Parathyroid adenoma (tissue), 2 donors: ENCODE measurements at regions not wholly inside any gene's neighbourhood (a gene's known extent, or its start where the extent isn't known, plus 50 kb on each side); places are given as distances from the start of the nearest gene placed in this dataset.

Experiments used
- H2AFZ ChIP-seq: fragments of 300-600 bp; sonication (generic); one replicate; pipeline ENCODE4 v1.7.0; 2017; ENCODE audit warnings: antibody characterized with exemption, mild to moderate bottlenecking
- H3K27ac ChIP-seq: fragments of 300-600 bp; sonication (generic); one replicate; pipeline ENCODE4 v1.7.0; 2017
- H3K27me3 ChIP-seq: fragments of 300-600 bp; sonication (generic); one replicate; pipeline ENCODE4 v1.7.0; 2017; ENCODE audit warnings: low read length; ENCODE audit not compliant: control insufficient read depth, insufficient read depth
- H3K36me3 ChIP-seq: fragments of 300-600 bp; sonication (generic); one replicate; pipeline ENCODE4 v1.7.0; 2017; ENCODE audit warnings: low read length; ENCODE audit not compliant: control insufficient read depth, insufficient read depth
- H3K4me1 ChIP-seq: fragments of 300-600 bp; sonication (generic); one replicate; pipeline ENCODE4 v1.7.0; 2017; ENCODE audit warnings: control low read depth
- H3K4me2 ChIP-seq: fragments of 300-600 bp; sonication (generic); one replicate; pipeline ENCODE4 v1.7.0; 2017; ENCODE audit warnings: low read length
- H3K4me3 ChIP-seq: fragments of 300-600 bp; sonication (generic); one replicate; pipeline ENCODE4 v1.7.0; 2017; ENCODE audit warnings: low read depth, low read length
- H3K79me2 ChIP-seq: fragments of 300-600 bp; sonication (generic); one replicate; pipeline ENCODE4 v1.7.0; 2017; ENCODE audit warnings: control low read depth
- H3K9ac ChIP-seq: fragments of 300-600 bp; sonication (generic); one replicate; pipeline ENCODE4 v1.7.0; 2017; ENCODE audit warnings: mild to moderate bottlenecking
- H3K9me3 ChIP-seq: fragments of 300-600 bp; sonication (generic); one replicate; pipeline ENCODE4 v1.7.0; 2017; ENCODE audit warnings: low read length; ENCODE audit not compliant: control insufficient read depth
- TF ChIP-seq, protein P1 (sequence below): fragments of 300-600 bp; sonication (generic); IDR thresholded peaks from one replicate; pipeline ENCODE4 v1.7.0; 2017; ENCODE audit warnings: antibody characterized with exemption, mild to moderate bottlenecking
- donor health status: primary hyperparathyroidism.

DNA sequence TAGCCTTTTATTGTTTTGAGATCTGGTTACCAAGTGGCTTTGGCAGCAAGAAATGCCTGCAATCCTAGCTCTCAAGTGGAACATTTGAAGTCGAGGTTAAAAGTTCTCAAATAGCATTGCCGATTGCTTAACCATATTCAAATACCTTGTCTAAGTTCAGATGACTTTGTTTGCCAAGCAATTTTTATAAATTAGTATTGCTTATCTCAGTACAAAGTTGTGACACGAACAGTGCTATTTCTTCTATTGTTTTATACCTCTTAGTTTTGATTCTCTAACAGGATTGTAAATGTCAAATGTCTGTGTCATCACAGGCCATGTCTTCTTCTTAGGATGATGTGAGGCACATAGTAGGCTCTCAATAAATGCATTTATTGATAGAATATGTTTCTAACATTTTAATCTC lies 633.3 kb downstream of the PTPRC start:
- Histone ChIP-seq H3K27ac (no peak overlapping the region), H3K79me2 (no peaks in the 10 kb centered on the region), H3K4me2 (no peak overlapping the region), H3K9me3 (no peaks in the 10 kb centered on the region), H2AFZ (no peak overlapping the region), H3K36me3 (no peaks in the 10 kb centered on the region), H3K4me1 (no peaks in the 10 kb centered on the region), H3K9ac (no peak overlapping the region), H3K4me3 (no peak overlapping the region), H3K27me3 (no peaks in the 10 kb centered on the region)
- TF ChIP-seq, protein P1, sequence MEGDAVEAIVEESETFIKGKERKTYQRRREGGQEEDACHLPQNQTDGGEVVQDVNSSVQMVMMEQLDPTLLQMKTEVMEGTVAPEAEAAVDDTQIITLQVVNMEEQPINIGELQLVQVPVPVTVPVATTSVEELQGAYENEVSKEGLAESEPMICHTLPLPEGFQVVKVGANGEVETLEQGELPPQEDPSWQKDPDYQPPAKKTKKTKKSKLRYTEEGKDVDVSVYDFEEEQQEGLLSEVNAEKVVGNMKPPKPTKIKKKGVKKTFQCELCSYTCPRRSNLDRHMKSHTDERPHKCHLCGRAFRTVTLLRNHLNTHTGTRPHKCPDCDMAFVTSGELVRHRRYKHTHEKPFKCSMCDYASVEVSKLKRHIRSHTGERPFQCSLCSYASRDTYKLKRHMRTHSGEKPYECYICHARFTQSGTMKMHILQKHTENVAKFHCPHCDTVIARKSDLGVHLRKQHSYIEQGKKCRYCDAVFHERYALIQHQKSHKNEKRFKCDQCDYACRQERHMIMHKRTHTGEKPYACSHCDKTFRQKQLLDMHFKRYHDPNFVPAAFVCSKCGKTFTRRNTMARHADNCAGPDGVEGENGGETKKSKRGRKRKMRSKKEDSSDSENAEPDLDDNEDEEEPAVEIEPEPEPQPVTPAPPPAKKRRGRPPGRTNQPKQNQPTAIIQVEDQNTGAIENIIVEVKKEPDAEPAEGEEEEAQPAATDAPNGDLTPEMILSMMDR, result no peak

DNA sequence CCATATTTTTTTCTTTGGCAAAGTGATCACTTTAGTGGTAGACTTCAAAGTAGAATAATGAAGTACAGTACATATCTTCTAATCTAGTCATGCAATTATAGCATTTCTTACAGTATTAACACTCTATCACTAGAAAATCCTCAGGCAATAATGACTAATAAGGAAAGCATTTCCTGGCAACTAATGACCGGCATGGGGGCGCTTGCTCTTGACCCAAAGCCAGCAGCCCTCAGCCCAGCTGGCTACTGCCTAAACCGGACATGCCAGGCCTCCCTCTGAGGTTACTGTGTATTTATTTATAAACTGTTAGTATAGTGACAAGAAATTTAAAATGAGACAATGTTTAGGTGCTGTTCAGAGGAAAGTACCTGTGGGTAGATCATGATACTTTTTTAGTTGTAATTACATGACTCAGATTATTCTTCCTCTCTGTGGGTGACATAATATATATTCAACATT lies 633.8 kb downstream of the PTPRC start:
- Histone ChIP-seq H3K4me1 (no peaks in the 10 kb centered on the region), H3K79me2 (no peaks in the 10 kb centered on the region), H3K9ac (no peak overlapping the region), H3K36me3 (no peaks in the 10 kb centered on the region), H3K27ac (no peak overlapping the region), H3K9me3 (no peaks in the 10 kb centered on the region), H2AFZ (no peak overlapping the region), H3K4me3 (no peak overlapping the region), H3K27me3 (no peaks in the 10 kb centered on the region), H3K4me2 (no peak overlapping the region)
- TF ChIP-seq, protein P1, result no peak

DNA sequence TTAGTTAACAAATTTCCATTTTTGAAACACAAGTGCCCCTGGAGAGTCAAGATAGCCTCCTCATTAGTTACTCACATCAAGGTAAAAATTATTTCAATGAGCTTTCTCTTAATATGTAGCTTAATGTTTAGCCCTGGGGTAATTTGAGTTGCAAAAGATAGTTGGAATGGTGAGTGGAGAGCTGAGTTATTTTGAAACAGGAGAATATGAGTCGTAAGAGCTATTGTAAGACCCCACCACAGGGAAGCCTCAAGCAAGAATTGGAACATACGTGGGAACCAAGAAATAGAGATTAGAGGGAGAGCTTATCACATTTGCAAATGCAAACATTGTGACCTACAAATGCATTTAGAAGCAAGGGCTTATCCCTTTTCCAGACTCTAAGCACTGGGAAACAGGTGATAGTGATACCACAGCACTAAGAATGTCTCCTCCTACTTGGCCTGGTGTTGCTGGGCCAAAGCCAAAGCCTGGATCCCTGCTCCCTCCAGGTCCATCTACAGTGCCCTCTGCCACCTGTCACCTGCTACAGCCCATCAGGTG lies 635.1 kb downstream of the PTPRC start:
- Histone ChIP-seq H3K9me3 (no peaks in the 10 kb centered on the region), H3K36me3 (no peaks in the 10 kb centered on the region), H3K27me3 (no peaks in the 10 kb centered on the region), H3K27ac (no peak overlapping the region), H3K4me3 (no peak overlapping the region), H3K4me2 (no peak overlapping the region), H3K4me1 (no peaks in the 10 kb centered on the region), H2AFZ (no peak overlapping the region), H3K9ac (no peak overlapping the region), H3K79me2 (no peaks in the 10 kb centered on the region)
- TF ChIP-seq, protein P1, result no peak

DNA sequence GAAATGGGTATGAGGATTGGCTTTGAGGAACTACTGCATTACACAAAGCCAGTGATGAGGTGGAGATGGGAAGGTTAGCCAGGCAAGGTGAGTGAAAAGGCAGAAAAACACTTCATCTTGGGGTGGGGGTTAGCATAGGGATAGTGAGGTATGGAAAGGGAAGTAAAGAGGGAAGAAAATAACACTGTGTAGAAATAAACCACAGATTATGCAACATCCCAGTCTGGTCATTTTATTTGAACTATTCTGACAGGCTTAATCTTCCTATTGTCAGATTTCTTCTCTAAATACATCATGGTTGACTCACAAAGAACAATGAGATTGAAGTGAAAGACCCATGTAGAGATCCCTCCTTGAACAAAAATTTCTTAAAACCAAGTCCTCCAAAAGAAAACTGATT lies 640.2 kb downstream of the PTPRC start:
- Histone ChIP-seq H3K4me2 (no peak overlapping the region), H2AFZ (no peak overlapping the region)
- TF ChIP-seq, protein P1, result no peak

DNA sequence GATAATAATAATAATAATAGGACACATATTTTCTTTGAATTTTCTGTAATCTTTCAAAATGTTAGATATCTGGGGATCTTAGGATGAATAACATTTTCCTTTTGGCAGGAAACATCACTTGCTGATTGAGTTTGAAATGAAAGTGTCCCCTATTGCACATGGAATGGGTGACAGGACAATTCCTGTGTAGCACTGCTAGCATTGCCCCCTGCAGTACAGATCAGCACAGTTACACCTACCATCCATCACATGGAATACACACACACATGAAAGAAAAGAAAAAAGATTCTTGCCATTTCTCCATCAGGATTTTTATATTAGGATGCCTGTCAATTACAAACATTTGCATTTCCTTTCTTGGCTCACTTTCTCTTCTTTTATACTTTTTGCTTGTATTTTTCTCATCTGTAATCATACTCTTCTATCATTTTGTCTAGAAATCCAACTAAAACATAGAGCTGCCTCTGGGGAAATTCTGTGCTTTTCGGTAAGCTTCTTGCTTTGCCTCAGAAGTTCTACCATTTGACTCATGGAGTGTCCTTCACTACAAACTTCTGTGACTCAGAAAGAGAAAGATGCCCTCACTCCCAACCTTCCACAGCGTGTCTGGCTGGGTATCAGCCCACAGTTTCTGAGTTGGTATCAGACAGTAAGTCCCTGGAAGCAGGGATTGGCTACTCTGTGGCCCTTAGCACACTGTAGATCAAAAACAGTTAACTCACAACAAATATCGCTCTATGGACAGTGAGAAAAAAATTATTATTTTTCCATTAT lies 641.2 kb downstream of the PTPRC start:
- no peaks in the 10 kb centered on the region for H3K9me3 ChIP-seq
- H3K4me1 ChIP-seq, result no peaks in the 10 kb centered on the region
- H2AFZ ChIP-seq, result no peak overlapping the region
- H3K4me2 ChIP-seq, result no peak overlapping the region
- H3K79me2 ChIP-seq, result no peaks in the 10 kb centered on the region
- no peak overlapping the region for H3K9ac ChIP-seq
- TF ChIP-seq, protein P1, result no peak
- no peak overlapping the region for H3K4me3 ChIP-seq
- H3K27me3 ChIP-seq, result no peaks in the 10 kb centered on the region
- no peak overlapping the region for H3K27ac ChIP-seq
- H3K36me3 ChIP-seq, result no peaks in the 10 kb centered on the region

More for the DNA sequence above, 640.2 kb downstream of the PTPRC start:
- H3K27ac ChIP-seq, result no peak overlapping the region
- H3K9ac ChIP-seq, result no peak overlapping the region
- H3K4me1 ChIP-seq, result no peaks in the 10 kb centered on the region
- no peaks in the 10 kb centered on the region for H3K9me3 ChIP-seq
- no peaks in the 10 kb centered on the region for H3K36me3 ChIP-seq
- no peaks in the 10 kb centered on the region for H3K27me3 ChIP-seq
- no peaks in the 10 kb centered on the region for H3K79me2 ChIP-seq
- H3K4me3 ChIP-seq, result no peak overlapping the region
